Activated CD8-positive, alpha-beta T cell treated with anti-CD3 and anti-CD28 coated beads for 36 hours (primary cell): ENCODE measurements at regions not wholly inside any gene's neighbourhood (a gene's known extent, or its start where the extent isn't known, plus 50 kb on each side); places are given as distances from the start of the nearest gene placed in this dataset.
"Not testable (repeated sequence)": the region's sequence is repeated elsewhere in the genome, so short reads cannot be mapped to it uniquely, and the experiment has no call there.

Experiments used
- ATAC-seq: fragments of 200-7000 bp; cut with Tn5 transposase; one replicate; pipeline ENCODE4 v1.10.0; 2021; ENCODE audit warnings: mild to moderate bottlenecking, moderate library complexity
- CTCF ChIA-PET: fragments of 350-600 bp; sonication (Branson Sonifier 250); formaldehyde crosslinking; loops from one replicate; lab custom pipeline; 2021; ENCODE audit warnings: antibody characterized with exemption; lab: Charles Lee
- POLR2A ChIA-PET: fragments of 350-600 bp; sonication (Branson Sonifier 250); formaldehyde crosslinking; loops from one replicate; lab custom pipeline; 2021; ENCODE audit warnings: antibody characterized with exemption; lab: Charles Lee
- DNase-seq: peaks from one replicate; pipeline ENCODE4 v3.0.0-alpha.2; 2020
- H3K27ac Mint-ChIP-seq: one replicate; pipeline ENCODE4 v1.8.0; 2021; ENCODE audit warnings: mild to moderate bottlenecking, mixed read lengths
- H3K27me3 Mint-ChIP-seq: one replicate; pipeline ENCODE4 v1.8.0; 2021; ENCODE audit warnings: mixed read lengths
- H3K36me3 Mint-ChIP-seq: one replicate; pipeline ENCODE4 v1.8.0; 2021; ENCODE audit warnings: low read depth, mixed read lengths
- H3K4me1 Mint-ChIP-seq: one replicate; pipeline ENCODE4 v1.8.0; 2021; ENCODE audit warnings: low read depth, mixed read lengths
- H3K4me3 Mint-ChIP-seq: one replicate; pipeline ENCODE4 v1.8.0; 2021; ENCODE audit warnings: mild to moderate bottlenecking, moderate library complexity, mixed read lengths
- H3K9me3 Mint-ChIP-seq: one replicate; pipeline ENCODE4 v1.8.0; 2021; ENCODE audit warnings: mixed read lengths
- CTCF ChIP-seq: fragments of 200-600 bp; IDR thresholded peaks from one replicate; pipeline ENCODE4 v1.8.0; 2022; ENCODE audit warnings: antibody characterized with exemption, mild to moderate bottlenecking
- intact Hi-C: fragments of 100-400 bp; cut with micrococcal nuclease; formaldehyde crosslinking; loops from one replicate; pipeline ENCODE4 v1.10.0; 2022

GRCh38 chr6:112477125-112477524 lies 130.0 kb downstream of the RFPL4B start:
- Mint-ChIP-seq H3K27ac (no peak overlapping the region), H3K4me1 (peaks cover 4% of the 10 kb centered on the region), H3K36me3 (no peaks in the 10 kb centered on the region), H3K4me3 (no peak overlapping the region), H3K27me3 (no peaks in the 10 kb centered on the region), H3K9me3 (no peaks in the 10 kb centered on the region)
- ATAC-seq (no peak), DNase-seq (no peak)
- CTCF ChIA-PET = interaction anchor here (0.6 kb wide), 1 partner anchor 892 kb away, joined by 3 read pairs; no protein-coding TSS in a partner anchor
- POLR2A ChIA-PET = no interaction called here
- intact Hi-C loops = no loop called here
- TF ChIP-seq CTCF = no peak

- ATAC-seq (no peak), DNase-seq (no peak)
- H3K36me3 Mint-ChIP-seq = no peaks in the 10 kb centered on the region
- no peaks in the 10 kb centered on the region for H3K9me3 Mint-ChIP-seq
- CTCF ChIA-PET = no interaction called here
- TF ChIP-seq CTCF = no peak
- intact Hi-C loops = no loop called here
- peaks cover 4% of the 10 kb centered on the region for H3K4me1 Mint-ChIP-seq
- POLR2A ChIA-PET = no interaction called here
- H3K4me3 Mint-ChIP-seq = no peak overlapping the region
- H3K27ac Mint-ChIP-seq = no peak overlapping the region
- no peaks in the 10 kb centered on the region for H3K27me3 Mint-ChIP-seq
These were observed 130.9 kb downstream of the RFPL4B start for GRCh38 chr6:112478036-112478435.

GRCh38 chr6:112479975-112480374 lies 132.8 kb downstream of the RFPL4B start:
- ATAC-seq, H3K27me3 Mint-ChIP-seq, CTCF ChIA-PET, intact Hi-C loops, H3K36me3 Mint-ChIP-seq, H3K4me3 Mint-ChIP-seq, H3K27ac Mint-ChIP-seq, DNase-seq, H3K9me3 Mint-ChIP-seq, H3K4me1 Mint-ChIP-seq: not testable (repeated sequence)
- POLR2A ChIA-PET = interaction anchor here (0.7 kb wide), 1 partner anchor 1025 kb away, joined by 3 read pairs; no protein-coding TSS in a partner anchor

- no peak for ATAC-seq
- intact Hi-C loops = no loop called here
- no peak for DNase-seq
- H3K4me3 Mint-ChIP-seq = no peak overlapping the region
- no peak overlapping the region for H3K27ac Mint-ChIP-seq
- H3K9me3 Mint-ChIP-seq = no peaks in the 10 kb centered on the region
- ChIA-PET POLR2A (interaction anchor here (0.7 kb wide), 1 partner anchor 1025 kb away, joined by 3 read pairs; no protein-coding TSS in a partner anchor), CTCF (no interaction called here)
- no peak for TF ChIP-seq CTCF
- no peaks in the 10 kb centered on the region for H3K36me3 Mint-ChIP-seq
- peaks cover 4% of the 10 kb centered on the region for H3K4me1 Mint-ChIP-seq
- no peaks in the 10 kb centered on the region for H3K27me3 Mint-ChIP-seq
These were observed 133.4 kb downstream of the RFPL4B start for GRCh38 chr6:112480553-112480952.

- intact Hi-C loops = no loop called here
- Mint-ChIP-seq H3K27ac (no peak overlapping the region), H3K4me1 (peaks cover 4% of the 10 kb centered on the region), H3K36me3 (no peaks in the 10 kb centered on the region), H3K4me3 (no peak overlapping the region), H3K9me3 (no peaks in the 10 kb centered on the region), H3K27me3 (no peaks in the 10 kb centered on the region)
- ChIA-PET POLR2A (no interaction called here), CTCF (no interaction called here)
- DNase-seq = no peak
- ATAC-seq = no peak
- no peak for TF ChIP-seq CTCF
These were observed 134.1 kb downstream of the RFPL4B start for GRCh38 chr6:112481211-112481610.
